Type B pancreatic cell (in vitro differentiated cells): ENCODE measurements at regions not wholly inside any gene's neighbourhood (a gene's known extent, or its start where the extent isn't known, plus 50 kb on each side); places are given as distances from the start of the nearest gene placed in this dataset.

ENCODE experiments used
- DNase-seq: peaks from one replicate; pipeline ENCODE4 v3.0.0; 2021; ENCODE audit warnings: mixed read lengths; ENCODE audit not compliant: unreplicated experiment; ENCODE audit errors: extremely low spot score
- H3K27ac Mint-ChIP-seq: 2 replicates; pipeline ENCODE4 v1.8.0; 2021; ENCODE audit warnings: mild to moderate bottlenecking, mixed read lengths
- H3K27me3 Mint-ChIP-seq: 2 replicates; pipeline ENCODE4 v1.8.0; 2021; ENCODE audit warnings: mixed read lengths
- H3K36me3 Mint-ChIP-seq: 2 replicates; pipeline ENCODE4 v1.8.0; 2021; ENCODE audit warnings: mixed read lengths
- H3K4me1 Mint-ChIP-seq: one replicate; pipeline ENCODE4 v1.8.0; 2021; ENCODE audit warnings: mixed read lengths; ENCODE audit not compliant: unreplicated experiment
- H3K4me3 Mint-ChIP-seq: 2 replicates; pipeline ENCODE4 v1.8.0; 2021; ENCODE audit warnings: mild to moderate bottlenecking, mixed read lengths
- H3K9me3 Mint-ChIP-seq: 2 replicates; pipeline ENCODE4 v1.8.0; 2021; ENCODE audit warnings: mixed read lengths
- TF ChIP-seq, protein P1 (sequence below): fragments of 200-600 bp; sonication (generic); conservative IDR thresholded peaks from 2 replicates; pipeline ENCODE4 v1.5.0; 2021; ENCODE audit warnings: antibody characterized with exemption, mild to moderate bottlenecking

DNA sequence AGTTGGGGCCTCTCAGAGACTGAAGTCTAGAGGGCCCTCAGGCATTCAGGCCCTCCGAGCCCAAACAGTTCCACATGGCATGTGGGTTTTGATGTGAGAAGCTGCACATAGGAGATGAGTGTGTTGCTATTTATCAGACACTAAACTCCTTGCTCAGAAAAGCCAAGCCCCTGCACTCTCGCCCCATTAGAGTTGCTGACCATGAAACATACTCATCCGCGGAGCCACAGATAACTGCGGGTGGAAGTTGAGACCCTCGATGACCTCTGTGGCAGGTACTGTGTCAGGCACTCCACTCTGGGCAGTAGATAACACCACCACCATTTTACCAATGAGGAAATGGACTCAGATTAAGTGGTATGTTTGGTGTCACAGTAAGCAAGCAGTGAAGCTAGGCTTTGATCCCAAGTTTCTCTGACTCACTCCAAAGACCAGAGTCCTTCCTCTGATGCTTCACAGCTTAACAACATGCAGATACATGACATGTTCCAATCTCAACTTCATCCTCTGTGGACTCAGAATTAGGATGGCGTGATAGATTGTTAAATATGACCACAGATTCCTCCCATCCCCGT is 202.1 kb downstream of the ADAMTS15 start:
- H3K27me3 Mint-ChIP-seq, result no peaks in the 10 kb centered on the region
- no peaks in the 10 kb centered on the region for H3K36me3 Mint-ChIP-seq
- no peak overlapping the region for H3K27ac Mint-ChIP-seq
- peak; percentile 34 for DNase-seq
- H3K4me3 Mint-ChIP-seq, result no peak overlapping the region
- H3K4me1 Mint-ChIP-seq, result no peaks in the 10 kb centered on the region
- TF ChIP-seq, protein P1, sequence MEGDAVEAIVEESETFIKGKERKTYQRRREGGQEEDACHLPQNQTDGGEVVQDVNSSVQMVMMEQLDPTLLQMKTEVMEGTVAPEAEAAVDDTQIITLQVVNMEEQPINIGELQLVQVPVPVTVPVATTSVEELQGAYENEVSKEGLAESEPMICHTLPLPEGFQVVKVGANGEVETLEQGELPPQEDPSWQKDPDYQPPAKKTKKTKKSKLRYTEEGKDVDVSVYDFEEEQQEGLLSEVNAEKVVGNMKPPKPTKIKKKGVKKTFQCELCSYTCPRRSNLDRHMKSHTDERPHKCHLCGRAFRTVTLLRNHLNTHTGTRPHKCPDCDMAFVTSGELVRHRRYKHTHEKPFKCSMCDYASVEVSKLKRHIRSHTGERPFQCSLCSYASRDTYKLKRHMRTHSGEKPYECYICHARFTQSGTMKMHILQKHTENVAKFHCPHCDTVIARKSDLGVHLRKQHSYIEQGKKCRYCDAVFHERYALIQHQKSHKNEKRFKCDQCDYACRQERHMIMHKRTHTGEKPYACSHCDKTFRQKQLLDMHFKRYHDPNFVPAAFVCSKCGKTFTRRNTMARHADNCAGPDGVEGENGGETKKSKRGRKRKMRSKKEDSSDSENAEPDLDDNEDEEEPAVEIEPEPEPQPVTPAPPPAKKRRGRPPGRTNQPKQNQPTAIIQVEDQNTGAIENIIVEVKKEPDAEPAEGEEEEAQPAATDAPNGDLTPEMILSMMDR, result no peak
- no peaks in the 10 kb centered on the region for H3K9me3 Mint-ChIP-seq

DNA sequence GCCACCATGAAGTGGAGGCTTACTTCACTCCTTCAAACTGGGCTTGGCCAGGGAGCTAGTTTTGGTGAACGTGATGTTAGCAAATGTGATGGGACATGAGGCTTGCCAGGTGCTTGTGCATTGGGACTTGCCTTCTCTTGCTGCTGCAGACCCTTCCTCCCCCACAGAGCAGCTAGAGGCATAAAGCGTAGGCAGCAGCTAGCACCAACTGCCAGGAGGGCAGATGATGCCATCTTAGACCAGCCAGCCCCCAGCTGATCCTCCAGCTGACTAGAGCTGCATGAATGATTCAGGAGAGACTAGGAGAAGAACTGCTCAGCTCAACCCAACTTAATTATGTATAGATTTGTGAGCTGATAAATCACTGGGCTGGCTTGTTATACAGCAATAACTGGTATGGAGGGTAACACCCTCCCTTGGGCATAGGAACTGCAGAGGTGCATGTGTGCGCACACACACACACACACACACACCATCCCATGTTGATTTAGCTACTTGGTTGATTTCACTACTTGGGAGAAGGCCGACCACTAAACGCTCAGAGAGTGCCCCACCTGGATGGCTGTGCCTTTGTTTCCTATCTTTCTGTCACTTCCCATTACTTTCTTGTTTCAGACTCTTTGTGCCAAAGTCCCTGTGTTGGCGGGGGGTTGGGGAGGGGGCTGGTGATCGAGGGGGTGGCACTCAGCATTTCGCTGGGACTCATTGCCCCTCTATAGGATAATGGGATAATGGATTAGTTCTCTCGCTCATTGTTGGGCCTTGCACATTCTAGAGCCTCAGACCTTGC is 202.8 kb downstream of the ADAMTS15 start:
- no peaks in the 10 kb centered on the region for H3K4me1 Mint-ChIP-seq
- no peaks in the 10 kb centered on the region for H3K36me3 Mint-ChIP-seq
- no peak overlapping the region for H3K4me3 Mint-ChIP-seq
- H3K9me3 Mint-ChIP-seq, result no peaks in the 10 kb centered on the region
- peak; percentile 25 for DNase-seq
- no peaks in the 10 kb centered on the region for H3K27me3 Mint-ChIP-seq
- H3K27ac Mint-ChIP-seq, result no peak overlapping the region
- TF ChIP-seq, protein P1, result no peak

DNA sequence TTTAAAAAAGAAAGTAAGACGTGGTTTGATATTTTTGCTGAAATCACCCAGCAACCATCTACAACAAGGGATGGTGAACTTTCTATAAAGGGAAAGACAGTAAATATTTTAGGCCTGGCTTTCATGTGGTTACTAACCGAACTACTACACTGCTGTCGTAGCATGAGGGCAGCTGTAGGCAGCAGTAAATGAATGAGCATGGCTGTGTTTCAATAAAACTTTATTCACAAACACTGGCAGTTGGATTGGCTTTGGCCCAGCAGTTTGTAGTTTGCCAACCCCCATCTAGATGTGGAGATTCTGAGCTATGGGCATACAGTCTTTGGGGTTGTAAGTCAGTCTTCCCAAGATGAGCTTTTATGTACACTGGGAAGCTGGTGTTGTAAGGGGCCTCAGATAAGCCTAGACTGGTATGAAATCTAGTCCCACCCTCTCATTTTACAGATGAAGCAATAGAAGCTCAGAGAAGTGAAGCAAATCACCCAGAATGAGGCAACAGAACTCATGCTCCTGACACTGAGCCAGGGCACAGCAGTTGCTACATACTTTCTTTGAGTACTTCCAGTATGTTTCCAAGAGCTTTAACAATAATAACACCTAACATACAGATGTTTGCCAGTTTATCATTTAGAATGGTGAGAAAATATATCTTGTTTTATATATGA is 204.4 kb downstream of the ADAMTS15 start:
- Mint-ChIP-seq H3K27me3 (no peaks in the 10 kb centered on the region), H3K36me3 (no peaks in the 10 kb centered on the region), H3K4me1 (no peaks in the 10 kb centered on the region), H3K9me3 (peaks cover 4% of the 10 kb centered on the region), H3K27ac (no peak overlapping the region), H3K4me3 (no peak overlapping the region)
- TF ChIP-seq, protein P1, result no peak
- no peak for DNase-seq

DNA sequence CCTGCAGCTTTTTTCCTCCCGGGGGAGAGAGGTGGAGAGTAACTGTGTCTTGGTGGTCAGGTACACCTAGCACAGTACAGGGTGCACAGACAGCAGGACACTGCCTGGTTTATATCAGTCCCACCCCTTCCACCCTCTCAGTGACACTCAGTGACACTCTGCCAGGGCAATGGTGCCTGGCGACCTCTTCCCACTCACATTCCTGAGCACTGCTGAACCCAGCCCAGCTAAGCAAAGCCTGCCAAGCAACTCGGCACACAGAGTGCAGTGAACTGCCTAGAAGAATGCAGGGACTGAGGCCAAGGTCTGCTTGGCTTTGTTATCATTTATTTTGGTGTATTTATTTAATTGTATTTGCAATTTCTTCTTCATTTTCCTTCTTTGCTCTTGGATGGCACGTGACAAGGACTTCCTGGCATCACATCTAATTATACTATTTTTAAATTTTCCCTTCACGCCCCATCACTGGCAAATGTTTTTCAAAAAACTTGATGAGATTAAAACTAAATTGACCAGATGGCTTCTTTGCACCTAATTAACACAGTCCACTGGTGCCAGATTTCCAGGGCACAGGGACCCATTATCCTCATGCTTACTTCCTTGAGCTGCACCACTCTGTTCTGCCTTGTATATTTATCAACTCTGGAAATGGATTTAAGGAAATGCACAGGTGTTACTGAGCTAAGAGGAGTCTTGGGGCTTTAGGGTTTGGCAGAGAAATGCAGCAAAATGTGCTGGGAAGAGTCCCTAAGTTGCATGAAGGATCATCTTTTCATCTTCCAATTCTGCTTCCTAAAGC is 205.6 kb downstream of the ADAMTS15 start:
- H3K4me3 Mint-ChIP-seq, result no peak overlapping the region
- H3K27ac Mint-ChIP-seq, result no peak overlapping the region
- H3K27me3 Mint-ChIP-seq, result no peaks in the 10 kb centered on the region
- H3K9me3 Mint-ChIP-seq, result peaks cover 4% of the 10 kb centered on the region
- no peaks in the 10 kb centered on the region for H3K4me1 Mint-ChIP-seq
- TF ChIP-seq, protein P1, result no peak
- no peak for DNase-seq
- H3K36me3 Mint-ChIP-seq, result no peaks in the 10 kb centered on the region

DNA sequence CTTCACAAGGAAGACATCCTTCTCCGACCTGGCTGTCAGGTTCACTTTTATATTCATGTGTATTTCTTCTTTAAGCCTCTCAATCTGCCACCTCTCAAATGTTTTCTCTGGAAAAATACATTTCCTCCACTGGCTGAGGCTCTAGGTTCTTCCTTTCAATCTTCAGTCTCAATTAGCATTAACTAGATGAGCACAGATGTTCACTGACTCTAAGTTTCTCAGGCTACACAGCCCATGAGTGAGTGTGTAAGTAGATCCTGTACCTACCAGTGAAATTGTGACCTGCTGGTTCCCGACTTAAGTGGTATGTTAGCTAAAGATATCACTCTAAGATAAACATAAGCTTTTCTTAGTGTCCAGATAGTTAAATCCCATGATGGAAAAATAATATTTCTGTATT is 206.9 kb downstream of the ADAMTS15 start:
- no peak overlapping the region for H3K27ac Mint-ChIP-seq
- no peak for DNase-seq
- H3K4me1 Mint-ChIP-seq, result no peaks in the 10 kb centered on the region
- no peaks in the 10 kb centered on the region for H3K36me3 Mint-ChIP-seq
- TF ChIP-seq, protein P1, result no peak
- H3K4me3 Mint-ChIP-seq, result no peak overlapping the region
- H3K27me3 Mint-ChIP-seq, result no peaks in the 10 kb centered on the region
- H3K9me3 Mint-ChIP-seq, result peaks cover 4% of the 10 kb centered on the region
